Activated CD8-positive, alpha-beta T cell treated with anti-CD3 and anti-CD28 coated beads, Interleukin-2, amount 10 ng/mL, durations not matched to agents 7 days and 5 days (primary cell): ENCODE measurements at regions not wholly inside any gene's neighbourhood (a gene's known extent, or its start where the extent isn't known, plus 50 kb on each side); places are given as distances from the start of the nearest gene placed in this dataset.
"Not testable (repeated sequence)": the region's sequence is repeated elsewhere in the genome, so short reads cannot be mapped to it uniquely, and the experiment has no call there.

ENCODE experiments used
- ATAC-seq: fragments of 150-1000 bp; cut with Tn5 transposase; one replicate; pipeline ENCODE4 v1.10.0; 2021; ENCODE audit warnings: moderate library complexity
- CTCF ChIA-PET: fragments of 350-600 bp; sonication (Branson Sonifier 250); formaldehyde crosslinking; loops from one replicate; lab custom pipeline; 2021; ENCODE audit warnings: antibody characterized with exemption; lab: Charles Lee
- POLR2A ChIA-PET: fragments of 350-600 bp; sonication (Branson Sonifier 250); formaldehyde crosslinking; loops from one replicate; lab custom pipeline; 2021; ENCODE audit warnings: antibody characterized with exemption; lab: Charles Lee
- DNase-seq: peaks from one replicate; pipeline ENCODE4 v3.0.0-alpha.2; 2020
- H3K27ac Mint-ChIP-seq: one replicate; pipeline ENCODE4 v1.8.0; 2021; ENCODE audit warnings: mild to moderate bottlenecking, mixed read lengths
- H3K27me3 Mint-ChIP-seq: one replicate; pipeline ENCODE4 v1.8.0; 2021; ENCODE audit warnings: low read depth, mixed read lengths
- H3K36me3 Mint-ChIP-seq: one replicate; pipeline ENCODE4 v1.8.0; 2021; ENCODE audit warnings: low read depth, mixed read lengths
- H3K4me1 Mint-ChIP-seq: one replicate; pipeline ENCODE4 v1.8.0; 2021; ENCODE audit warnings: low read depth, mixed read lengths
- H3K4me3 Mint-ChIP-seq: one replicate; pipeline ENCODE4 v1.8.0; 2021; ENCODE audit warnings: mild to moderate bottlenecking, mixed read lengths
- H3K9me3 Mint-ChIP-seq: one replicate; pipeline ENCODE4 v1.8.0; 2022; ENCODE audit warnings: mixed read lengths; ENCODE audit not compliant: insufficient read depth

GRCh38 chr16:29340779-29341438 lies 65.6 kb downstream of the NPIPB11 start:
- POLR2A ChIA-PET, H3K4me3 Mint-ChIP-seq, H3K27me3 Mint-ChIP-seq, H3K9me3 Mint-ChIP-seq, H3K36me3 Mint-ChIP-seq, ATAC-seq, DNase-seq, H3K4me1 Mint-ChIP-seq, H3K27ac Mint-ChIP-seq, CTCF ChIA-PET: not testable (repeated sequence)

DNA sequence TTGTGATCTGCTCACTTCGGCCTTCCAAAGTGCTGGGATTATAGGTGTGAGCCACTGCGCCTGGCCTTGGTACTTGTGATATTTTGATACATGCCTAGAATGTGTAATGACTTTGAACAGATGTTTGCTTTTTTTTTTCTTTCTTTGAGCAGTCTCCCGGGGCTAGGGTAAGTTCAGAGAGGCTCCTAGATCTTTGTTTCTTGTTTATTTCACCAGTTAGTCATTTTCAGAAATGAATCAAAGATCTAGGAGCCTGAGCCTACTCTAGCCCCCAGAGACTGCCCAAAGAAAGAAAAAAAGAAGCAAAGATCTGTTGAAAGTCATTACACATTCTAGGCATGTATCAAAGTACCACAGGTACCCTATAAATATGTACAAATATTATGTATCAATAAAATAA lies 66.3 kb downstream of the NPIPB11 start:
- H3K27ac Mint-ChIP-seq, ATAC-seq, CTCF ChIA-PET, H3K9me3 Mint-ChIP-seq, H3K4me1 Mint-ChIP-seq, H3K27me3 Mint-ChIP-seq, H3K36me3 Mint-ChIP-seq, DNase-seq, H3K4me3 Mint-ChIP-seq, POLR2A ChIA-PET: not testable (repeated sequence)

GRCh38 chr16:29338821-29339700 lies 67.5 kb downstream of the NPIPB11 start:
- POLR2A ChIA-PET, CTCF ChIA-PET, H3K9me3 Mint-ChIP-seq, DNase-seq, ATAC-seq, H3K36me3 Mint-ChIP-seq, H3K4me3 Mint-ChIP-seq, H3K27me3 Mint-ChIP-seq, H3K27ac Mint-ChIP-seq: not testable (repeated sequence)
- H3K4me1 Mint-ChIP-seq: peaks cover 12% of the 10 kb centered on the region

- DNase-seq, H3K27ac Mint-ChIP-seq, H3K4me3 Mint-ChIP-seq, H3K9me3 Mint-ChIP-seq, H3K36me3 Mint-ChIP-seq, ATAC-seq, H3K27me3 Mint-ChIP-seq, POLR2A ChIA-PET, CTCF ChIA-PET: not testable (repeated sequence)
- peaks cover 12% of the 10 kb centered on the region for H3K4me1 Mint-ChIP-seq
These were observed 69.1 kb downstream of the NPIPB11 start for GRCh38 chr16:29337385-29337901.

DNA sequence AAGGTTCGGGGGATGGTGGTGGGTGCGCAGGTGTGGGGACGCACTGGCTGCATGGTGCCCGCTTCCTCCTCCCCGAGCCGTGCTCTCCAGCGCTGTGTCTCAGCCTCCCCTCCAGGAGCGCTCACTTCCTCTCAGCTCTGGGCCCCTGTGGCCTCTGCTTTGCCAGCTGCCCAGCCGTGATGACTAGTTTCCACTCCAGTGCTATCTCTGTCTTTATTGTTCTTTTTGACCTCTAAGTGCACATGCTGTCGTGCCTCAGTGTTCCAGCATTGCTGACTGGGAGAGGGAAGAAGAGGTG lies 71.0 kb downstream of the NPIPB11 start:
- H3K27ac Mint-ChIP-seq, H3K36me3 Mint-ChIP-seq, POLR2A ChIA-PET, H3K27me3 Mint-ChIP-seq, H3K9me3 Mint-ChIP-seq, CTCF ChIA-PET, ATAC-seq, DNase-seq, H3K4me3 Mint-ChIP-seq: not testable (repeated sequence)
- peaks cover 12% of the 10 kb centered on the region for H3K4me1 Mint-ChIP-seq

DNA sequence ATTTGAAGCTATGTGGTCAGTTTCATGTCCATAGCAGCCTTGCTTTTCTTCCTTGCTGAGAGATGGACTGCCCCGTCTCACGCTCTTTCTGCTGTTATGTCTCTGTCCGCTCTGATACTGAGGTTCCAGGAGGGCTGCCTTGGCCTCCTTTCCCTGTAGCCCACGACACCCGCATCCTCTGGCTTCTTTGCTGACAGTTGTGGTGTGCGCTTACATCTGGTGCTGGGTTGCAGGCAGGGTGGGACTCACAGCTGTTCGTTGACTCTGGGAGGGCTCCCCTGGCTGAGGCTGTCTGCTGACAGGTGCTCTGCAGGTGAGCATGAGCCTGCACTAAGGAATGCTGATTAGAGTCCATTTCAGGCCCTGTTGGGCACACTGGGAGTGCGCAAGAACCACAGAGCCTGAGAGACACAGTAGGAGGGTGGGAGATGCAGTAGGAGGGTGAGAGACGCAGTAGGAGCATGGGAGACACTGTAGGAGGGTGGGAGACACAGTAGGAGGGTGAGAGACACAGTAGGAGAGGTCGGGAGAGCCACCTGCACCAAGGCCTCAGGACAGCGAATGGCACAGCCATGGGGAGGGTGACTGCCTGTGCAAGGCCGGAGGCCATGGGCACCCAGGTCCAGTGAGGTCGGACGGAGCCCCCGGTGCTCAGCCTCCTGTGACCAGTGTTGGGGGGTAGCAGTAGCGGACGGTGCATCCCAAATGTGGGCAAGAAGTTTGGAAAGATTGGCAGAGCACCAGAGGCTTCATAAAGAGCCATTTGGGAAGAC lies 71.5 kb downstream of the NPIPB11 start:
- H3K4me3 Mint-ChIP-seq, DNase-seq, CTCF ChIA-PET, POLR2A ChIA-PET, H3K36me3 Mint-ChIP-seq, H3K27me3 Mint-ChIP-seq, H3K27ac Mint-ChIP-seq, ATAC-seq, H3K9me3 Mint-ChIP-seq: not testable (repeated sequence)
- H3K4me1 Mint-ChIP-seq: peaks cover 12% of the 10 kb centered on the region

DNA sequence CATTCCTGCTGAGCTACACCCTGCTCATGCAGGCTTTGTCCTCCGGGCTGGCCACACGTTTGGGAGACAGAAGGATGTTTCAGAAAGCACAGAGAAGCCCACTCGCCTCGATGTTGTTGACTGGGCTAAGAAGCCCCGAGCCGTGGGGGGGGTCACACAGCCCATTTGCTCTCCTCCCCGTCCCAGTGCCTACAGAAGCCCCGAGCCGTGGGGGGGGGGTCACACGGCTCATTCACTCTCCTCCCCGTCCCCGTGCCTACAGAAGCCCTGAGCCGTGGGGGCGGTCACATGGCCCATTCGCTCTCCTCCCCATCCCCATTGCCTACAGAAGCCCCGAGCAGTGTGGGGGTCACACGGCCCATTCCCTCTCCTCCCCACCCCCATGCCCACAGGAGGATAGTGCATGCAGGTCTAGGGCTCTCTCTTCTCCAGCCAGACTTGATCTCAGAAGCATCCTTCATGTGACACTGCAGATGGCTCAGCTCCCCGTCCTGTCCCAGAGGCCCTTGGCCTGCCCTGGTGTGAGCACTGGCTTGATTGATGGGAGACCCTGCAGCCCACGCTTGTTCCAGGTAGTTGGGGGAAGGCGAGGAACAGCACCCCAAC lies 72.9 kb downstream of the NPIPB11 start:
- DNase-seq, H3K27me3 Mint-ChIP-seq, H3K36me3 Mint-ChIP-seq, H3K27ac Mint-ChIP-seq, CTCF ChIA-PET, ATAC-seq, H3K4me1 Mint-ChIP-seq, POLR2A ChIA-PET, H3K4me3 Mint-ChIP-seq, H3K9me3 Mint-ChIP-seq: not testable (repeated sequence)

DNA sequence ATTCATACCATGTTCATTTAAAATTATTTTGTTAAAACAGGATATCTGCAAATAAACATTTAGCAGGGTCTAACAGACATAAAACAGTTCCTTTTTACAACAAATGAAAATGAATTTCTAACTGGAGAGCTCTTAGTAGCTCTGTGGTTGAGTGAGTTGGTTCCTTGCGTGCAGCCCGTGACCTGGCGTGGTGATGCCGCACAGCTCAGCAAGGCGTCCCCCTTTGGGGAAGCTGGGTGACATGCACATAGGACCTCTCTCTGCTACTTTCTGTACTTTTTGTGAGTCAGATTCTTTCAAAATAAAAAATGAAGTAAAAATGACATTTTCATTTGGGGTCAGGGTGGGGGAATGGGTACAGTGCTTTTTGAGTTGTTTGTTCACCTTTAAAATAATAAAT lies 75.9 kb downstream of the NPIPB11 start:
- H3K27me3 Mint-ChIP-seq, H3K9me3 Mint-ChIP-seq, H3K4me3 Mint-ChIP-seq, H3K4me1 Mint-ChIP-seq, ATAC-seq, DNase-seq, CTCF ChIA-PET, H3K27ac Mint-ChIP-seq, POLR2A ChIA-PET, H3K36me3 Mint-ChIP-seq: not testable (repeated sequence)

DNA sequence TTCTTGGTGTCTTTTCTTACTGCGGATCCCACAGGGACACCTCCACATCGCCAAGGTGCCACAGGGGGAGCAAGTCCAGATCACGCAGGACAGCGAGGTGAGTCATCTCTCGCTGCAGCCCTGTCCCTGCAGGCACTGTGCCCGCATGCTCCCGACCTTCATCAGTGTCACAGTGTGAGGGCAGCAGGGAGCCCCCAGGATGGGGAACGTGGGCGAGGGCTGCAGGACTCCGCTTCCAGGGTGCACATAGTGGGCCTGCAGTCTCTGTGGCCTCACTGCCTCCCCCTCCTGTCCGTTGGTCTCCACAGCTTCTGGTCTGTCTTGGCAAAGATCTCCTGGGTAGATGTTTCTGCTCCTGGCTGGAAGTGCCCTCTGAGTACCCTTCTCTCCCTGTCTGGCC lies 78.0 kb downstream of the NPIPB11 start:
- DNase-seq, H3K36me3 Mint-ChIP-seq, H3K9me3 Mint-ChIP-seq, POLR2A ChIA-PET, ATAC-seq, H3K4me1 Mint-ChIP-seq, CTCF ChIA-PET, H3K27ac Mint-ChIP-seq, H3K27me3 Mint-ChIP-seq, H3K4me3 Mint-ChIP-seq: not testable (repeated sequence)

GRCh38 chr16:29327631-29328408 lies 78.7 kb downstream of the NPIPB11 start:
- H3K27me3 Mint-ChIP-seq, H3K9me3 Mint-ChIP-seq, H3K4me3 Mint-ChIP-seq, H3K27ac Mint-ChIP-seq, ATAC-seq, POLR2A ChIA-PET, H3K36me3 Mint-ChIP-seq, CTCF ChIA-PET, DNase-seq, H3K4me1 Mint-ChIP-seq: not testable (repeated sequence)
